IMR-90 (cell line): ENCODE measurements at regions not wholly inside any gene's neighbourhood (a gene's known extent, or its start where the extent isn't known, plus 50 kb on each side); places are given as distances from the start of the nearest gene placed in this dataset.
A peak's percentile ranks its signal among the peaks of the same experiment; 100 is the strongest.

ENCODE experiments used
- ATAC-seq: fragments of 200-7000 bp; cut with Tn5 transposase; 2 replicates; pipeline ENCODE4 v1.9.1; 2020; ENCODE audit warnings: low read depth, mild to moderate bottlenecking, moderate library complexity
- BruUV-seq: library from RNA; stranded (reverse); fragments of 400-500 nt; replicated peaks from 2 replicates; lab custom pipeline; 2021; lab: Mats Ljungman, UMichigan
- CTCF ChIA-PET: fragments of 300-600 bp; formaldehyde crosslinking; extraction: SDS; loops from one replicate; lab custom pipeline; 2021; ENCODE audit warnings: antibody characterized with exemption; lab: Yijun Ruan, JAX
- POLR2A ChIA-PET: fragments of 300-600 bp; sonication (Branson Sonifier 250); formaldehyde crosslinking; loops from one replicate; lab custom pipeline; 2022; ENCODE audit warnings: antibody characterized with exemption; ENCODE audit not compliant: unreplicated experiment; lab: Charles Lee
- DNase-seq: peaks from one replicate; pipeline ENCODE4 v3.0.0; 2013
- H2AFZ ChIP-seq: replicated peaks from 2 replicates; pipeline ENCODE3; 2013; ENCODE audit warnings: low read length, mild to moderate bottlenecking; ENCODE audit not compliant: poor library complexity
- H2AK5ac ChIP-seq: 2 replicates; pipeline ENCODE4 v1.6.1; 2013; ENCODE audit warnings: low read depth, low read length, inconsistent platforms
- H2AK9ac ChIP-seq: replicated peaks from 2 replicates; pipeline ENCODE3; 2013; ENCODE audit warnings: mild to moderate bottlenecking, low read depth, low read length, moderate library complexity; ENCODE audit not compliant: poor library complexity
- H2BK120ac ChIP-seq: 2 replicates; pipeline ENCODE4 v1.6.1; 2013; ENCODE audit warnings: low read depth, low read length, inconsistent platforms
- H2BK15ac ChIP-seq: 3 replicates; pipeline ENCODE4 v1.6.1; 2013; ENCODE audit warnings: low read depth, low read length, inconsistent platforms
- H2BK20ac ChIP-seq: 2 replicates; pipeline ENCODE4 v1.6.1; 2013; ENCODE audit warnings: low read depth, mild to moderate bottlenecking, inconsistent platforms, low read length, moderate library complexity
- H2BK5ac ChIP-seq: 2 replicates; pipeline ENCODE4 v1.6.1; 2013; ENCODE audit warnings: mild to moderate bottlenecking, low read depth, low read length, inconsistent platforms; ENCODE audit not compliant: poor library complexity, severe bottlenecking
- H3K14ac ChIP-seq: replicated peaks from 2 replicates; pipeline ENCODE4 v1.6.1; 2013; ENCODE audit warnings: low read depth, low read length, inconsistent platforms
- H3K18ac ChIP-seq: 2 replicates; pipeline ENCODE4 v1.6.1; 2013; ENCODE audit warnings: low read depth, low read length, control low read depth
- H3K23ac ChIP-seq: 2 replicates; pipeline ENCODE4 v1.6.1; 2013; ENCODE audit warnings: low read depth, low read length, inconsistent platforms
- H3K27ac ChIP-seq: 2 replicates; pipeline ENCODE4 v1.5.1; 2013; ENCODE audit warnings: mild to moderate bottlenecking, control low read depth, low read length; ENCODE audit not compliant: insufficient read depth
- H3K27me3 ChIP-seq: 2 replicates; pipeline ENCODE4 v1.6.1; 2013; ENCODE audit warnings: low read length; ENCODE audit not compliant: control insufficient read depth, insufficient read depth
- H3K36me3 ChIP-seq: 2 replicates; pipeline ENCODE4 v1.6.1; 2013; ENCODE audit warnings: low read length, mixed read lengths; ENCODE audit not compliant: control insufficient read depth, insufficient read depth
- H3K4ac ChIP-seq: 2 replicates; pipeline ENCODE4 v1.6.1; 2013; ENCODE audit warnings: low read depth, low read length, inconsistent platforms
- H3K4me1 ChIP-seq: 2 replicates; pipeline ENCODE4 v1.6.1; 2013; ENCODE audit warnings: low read length, mixed read lengths; ENCODE audit not compliant: control insufficient read depth, insufficient read depth
- H3K4me2 ChIP-seq: 2 replicates; pipeline ENCODE4 v1.6.1; 2013; ENCODE audit warnings: low read depth, mild to moderate bottlenecking, control low read depth, low read length, moderate library complexity
- H3K4me3 ChIP-seq: 2 replicates; pipeline ENCODE4 v1.5.1; 2013; ENCODE audit warnings: low read depth, mild to moderate bottlenecking, control low read depth, low read length, moderate library complexity; ENCODE audit not compliant: insufficient read depth
- H3K56ac ChIP-seq: 2 replicates; pipeline ENCODE4 v1.6.1; 2013; ENCODE audit warnings: low read length, inconsistent platforms; ENCODE audit not compliant: insufficient read depth; ENCODE audit errors: extremely low read depth
- H3K79me1 ChIP-seq, 2 experiments: 2 replicates each; pipeline ENCODE4 v1.6.1; 2013; ENCODE audit warnings: low read length in 2 of 2, inconsistent platforms in 1 of 2, low read depth in 1 of 2
- H3K9ac ChIP-seq: 2 replicates; pipeline ENCODE4 v1.6.1; 2013; ENCODE audit warnings: low read depth, low read length, control low read depth
- H3K9me1 ChIP-seq: 2 replicates; pipeline ENCODE4 v1.6.1; 2013; ENCODE audit warnings: low read length, inconsistent platforms; ENCODE audit not compliant: insufficient read depth
- H3K9me3 ChIP-seq: 2 replicates; pipeline ENCODE4 v1.6.1; 2013; ENCODE audit warnings: low read length; ENCODE audit not compliant: control insufficient read depth, insufficient read depth
- H4K20me1 ChIP-seq: 2 replicates; pipeline ENCODE4 v1.6.1; 2013; ENCODE audit warnings: low read length, inconsistent platforms; ENCODE audit not compliant: insufficient read depth
- H4K5ac ChIP-seq: 2 replicates; pipeline ENCODE4 v1.6.1; 2013; ENCODE audit warnings: mild to moderate bottlenecking, low read depth, low read length, control low read depth
- H4K8ac ChIP-seq, 2 experiments: 2 replicates each; pipeline ENCODE4 v1.6.1; 2013; ENCODE audit warnings: low read depth in 2 of 2, low read length in 2 of 2, control low read depth in 1 of 2, inconsistent platforms in 1 of 2
- H4K91ac ChIP-seq: 2 replicates; pipeline ENCODE4 v1.6.1; 2013; ENCODE audit warnings: low read depth, low read length, inconsistent platforms; ENCODE audit not compliant: insufficient read depth
- CEBPB ChIP-seq: IDR thresholded peaks from 2 replicates; pipeline ENCODE4 v1.6.1; 2012; ENCODE audit warnings: low read depth, low read length, improper control_type of control experiment
- CTCF ChIP-seq: conservative IDR thresholded peaks from 2 replicates; pipeline ENCODE4 v1.5.1; 2012; ENCODE audit warnings: mild to moderate bottlenecking, low read depth, low read length, improper control_type of control experiment
- FOS ChIP-seq: fragments of 150-350 bp; IDR thresholded peaks from 2 replicates; pipeline ENCODE4 v1.6.1; 2016; ENCODE audit warnings: low read depth, low read length
- MAFK ChIP-seq: IDR thresholded peaks from 2 replicates; pipeline ENCODE4 v1.6.1; 2012; ENCODE audit warnings: low read depth, low read length, improper control_type of control experiment
- MXI1 ChIP-seq: IDR thresholded peaks from 2 replicates; pipeline ENCODE4 v1.6.1; 2012; ENCODE audit warnings: low read depth, mild to moderate bottlenecking, low read length, moderate library complexity, borderline replicate concordance
- NFE2L2 ChIP-seq: fragments of 150-350 bp; IDR thresholded peaks from 2 replicates; pipeline ENCODE4 v1.6.1; 2016; ENCODE audit warnings: low read depth, mild to moderate bottlenecking, low read length
- POLR2A ChIP-seq: IDR thresholded peaks from 2 replicates; pipeline ENCODE4 v1.6.1; 2012; ENCODE audit warnings: mild to moderate bottlenecking, low read depth, low read length
- SMC3 ChIP-seq: fragments of 150-350 bp; IDR thresholded peaks from 2 replicates; pipeline ENCODE4 v1.6.1; 2016; ENCODE audit warnings: low read depth, mild to moderate bottlenecking, antibody characterized with exemption, low read length, moderate library complexity
- WGBS, 2 experiments: methylation state at CpG; one replicate each; pipeline versions ENCODE4 v1.1.5 to v1.1.7; 2013; ENCODE audit warnings: missing lambda C conversion rate in 2 of 2; ENCODE audit not compliant: insufficient read length in 1 of 2; ENCODE audit errors: extremely low coverage in 2 of 2; 5-methylcytosine and 5-hydroxymethylcytosine counted together
- dilution Hi-C: fragments of 300-500 bp; cut with HindIII; formaldehyde crosslinking; loops from one replicate; pipeline ENCODE4 v1.14.3; 2018; ENCODE audit warnings: low sequenced_read_pairs; ENCODE audit not compliant: unreplicated experiment
- in situ Hi-C: fragments of 300-500 bp; cut with MboI; formaldehyde crosslinking; loops from 3 replicates; pipeline ENCODE4 v1.14.3; 2019; ENCODE audit warnings: low sequenced_read_pairs, inconsistent platforms, mixed read lengths
- intact Hi-C: fragments of 100-400 bp; cut with micrococcal nuclease; formaldehyde crosslinking; loops from 2 replicates; pipeline ENCODE4 v1.10.0; 2022

DNA sequence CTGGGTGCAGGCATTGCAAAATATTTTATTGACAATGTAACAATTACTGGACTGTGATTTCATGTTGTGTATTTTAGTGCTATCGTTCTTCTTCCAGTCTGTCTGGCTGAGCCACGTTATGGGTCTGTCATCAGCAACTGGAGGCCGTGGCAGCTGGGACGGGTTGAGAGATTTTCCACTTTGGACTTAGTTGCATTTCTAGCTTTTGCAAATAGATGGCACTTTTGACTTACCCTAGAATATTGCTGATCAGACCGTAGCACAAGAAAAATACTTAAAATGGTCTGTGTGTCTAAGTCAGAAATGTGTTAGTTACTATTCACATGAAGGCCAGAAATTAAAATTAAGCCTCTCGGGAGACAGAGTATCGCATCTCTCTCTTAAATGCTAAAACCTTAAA, 211.1 kb downstream of the TEX29 start:
- BruUV-seq, result no TSS peak
- intact Hi-C loops (no loop called here), dilution Hi-C loops (no loop called here), in situ Hi-C loops (no loop called here)
- Histone ChIP-seq H3K9ac (no peak overlapping the region), H3K36me3 (no peaks in the 10 kb centered on the region), H2BK15ac (no peak overlapping the region), H2AK9ac (no peak overlapping the region), H3K27me3 (no peaks in the 10 kb centered on the region), H4K5ac (no peak overlapping the region), H4K8ac (no peak overlapping the region), H3K9me1 (no peaks in the 10 kb centered on the region), H3K4me2 (no peak overlapping the region), H2AK5ac (no peak overlapping the region), H3K4me3 (no peak overlapping the region), H3K27ac (no peak overlapping the region), H2BK5ac (no peak overlapping the region), H2AFZ (no peak overlapping the region), H3K18ac (no peak overlapping the region), H3K23ac (no peak overlapping the region), H2BK20ac (no peak overlapping the region), H3K79me1 (no peaks in the 10 kb centered on the region), H4K91ac (no peak overlapping the region), H3K4me1 (no peaks in the 10 kb centered on the region), H3K14ac (no peak overlapping the region), H3K9me3 (peaks cover 14% of the 10 kb centered on the region), H2BK120ac (no peak overlapping the region), H3K56ac (no peak overlapping the region), H4K20me1 (no peaks in the 10 kb centered on the region), H3K4ac (no peak overlapping the region)
- CTCF ChIA-PET, result no interaction called here
- no CpG with 5 or more reads among the region's 7 CpGs for WGBS, 2 experiments
- POLR2A ChIA-PET, result no interaction called here
- DNase-seq (peak; percentile 0), ATAC-seq (no peak)
- no peak for TF ChIP-seq FOS
- no peak for TF ChIP-seq SMC3
- no peak for TF ChIP-seq NFE2L2
- no peak for TF ChIP-seq MXI1
- 0 out of 2 replicates have a peak, but pooled peaks have one; percentile 10 for TF ChIP-seq CTCF
- TF ChIP-seq CEBPB, result no peak
- no peak for TF ChIP-seq MAFK
- no peak for TF ChIP-seq POLR2A
